Gastrocnemius medialis (tissue), 4 donors: ENCODE measurements at regions not wholly inside any gene's neighbourhood (a gene's known extent, or its start where the extent isn't known, plus 50 kb on each side); places are given as distances from the start of the nearest gene placed in this dataset.

Source experiments
- POLR2A ChIP-seq, 2 donors: fragments of 450-650 bp; IDR thresholded peaks; one replicate each; pipeline ENCODE4 v1.6.1; 2017; ENCODE audit warnings: antibody characterized with exemption in 2 of 2, mild to moderate bottlenecking in 2 of 2, moderate library complexity in 2 of 2
- TF ChIP-seq, protein P1 (sequence below), 5 experiments: fragments of 450-650 bp in 3 of 5; fragments of 200-600 bp in 2 of 5; sonication (generic) in 2 of 5; IDR thresholded peaks in 4 of 5; conservative IDR thresholded peaks in 1 of 5; 1 replicate in 4 of 5; 2 replicates in 1 of 5; pipeline ENCODE4 v1.5.1; 2016 to 2019; ENCODE audit warnings: antibody characterized with exemption in 5 of 5, mild to moderate bottlenecking in 3 of 5, moderate library complexity in 3 of 5

DNA sequence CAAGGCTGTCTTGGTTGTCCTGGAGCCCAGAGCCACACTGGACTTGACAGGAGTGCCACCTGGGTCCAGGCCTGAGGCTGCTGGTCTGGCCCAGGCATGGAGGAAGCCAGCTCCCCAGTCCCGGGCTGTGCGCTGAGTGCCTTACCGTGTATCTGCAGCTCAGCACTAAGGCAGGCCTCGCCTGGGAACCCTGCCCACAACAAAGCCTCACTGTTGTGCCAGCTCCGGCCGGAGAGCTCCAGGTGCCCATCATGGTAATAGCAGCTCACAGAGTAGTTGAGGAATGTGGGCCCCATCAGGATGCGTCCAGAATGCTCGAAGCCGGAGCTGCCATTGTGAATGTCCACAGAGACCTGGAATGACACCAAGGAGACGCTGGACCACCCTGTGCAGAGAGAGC, 72.2 kb downstream of the RMI2 start:
- TF ChIP-seq, protein P1, sequence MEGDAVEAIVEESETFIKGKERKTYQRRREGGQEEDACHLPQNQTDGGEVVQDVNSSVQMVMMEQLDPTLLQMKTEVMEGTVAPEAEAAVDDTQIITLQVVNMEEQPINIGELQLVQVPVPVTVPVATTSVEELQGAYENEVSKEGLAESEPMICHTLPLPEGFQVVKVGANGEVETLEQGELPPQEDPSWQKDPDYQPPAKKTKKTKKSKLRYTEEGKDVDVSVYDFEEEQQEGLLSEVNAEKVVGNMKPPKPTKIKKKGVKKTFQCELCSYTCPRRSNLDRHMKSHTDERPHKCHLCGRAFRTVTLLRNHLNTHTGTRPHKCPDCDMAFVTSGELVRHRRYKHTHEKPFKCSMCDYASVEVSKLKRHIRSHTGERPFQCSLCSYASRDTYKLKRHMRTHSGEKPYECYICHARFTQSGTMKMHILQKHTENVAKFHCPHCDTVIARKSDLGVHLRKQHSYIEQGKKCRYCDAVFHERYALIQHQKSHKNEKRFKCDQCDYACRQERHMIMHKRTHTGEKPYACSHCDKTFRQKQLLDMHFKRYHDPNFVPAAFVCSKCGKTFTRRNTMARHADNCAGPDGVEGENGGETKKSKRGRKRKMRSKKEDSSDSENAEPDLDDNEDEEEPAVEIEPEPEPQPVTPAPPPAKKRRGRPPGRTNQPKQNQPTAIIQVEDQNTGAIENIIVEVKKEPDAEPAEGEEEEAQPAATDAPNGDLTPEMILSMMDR (IDR thresholded peaks at IDR 0.05 in 4 of 5, conservative IDR thresholded peaks at IDR 0.05 in 1 of 5), result no peak
- TF ChIP-seq POLR2A (IDR thresholded peaks at IDR 0.05), result no peak
